ENCODE measurements at regions not wholly inside any gene's neighbourhood (a gene's known extent, or its start where the extent isn't known, plus 50 kb on each side); places are given as distances from the start of the nearest gene placed in this dataset.

DNA sequence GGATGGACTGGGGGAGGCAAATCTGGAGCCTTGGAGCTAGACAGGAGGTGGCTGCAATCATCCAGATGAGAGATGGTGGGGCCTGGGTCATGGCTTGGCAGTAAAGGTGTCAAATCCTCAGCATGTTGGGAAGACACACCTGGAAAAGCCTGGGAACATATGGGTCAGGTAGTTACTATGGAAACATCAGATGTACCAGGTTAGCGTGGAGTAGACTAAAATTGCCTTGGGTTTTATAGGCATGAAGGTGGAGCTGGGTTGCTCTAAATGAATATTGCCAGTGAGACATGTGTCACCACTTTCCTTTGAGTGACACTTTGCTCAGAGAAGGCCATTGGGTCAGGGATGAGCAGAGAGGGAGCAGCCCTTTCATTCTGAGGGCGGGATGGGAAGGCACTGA, 473.7 kb downstream of the TBC1D22A start:
- H3K4me3 ChIP-seq (ENCODE audit: low read depth, low read length) = no peak overlapping the region
- TF ChIP-seq CTCF (IDR thresholded peaks at IDR 0.05; ENCODE audit: control insufficient read depth, extremely low read depth, insufficient read depth) = no peak
- DNase-seq (ENCODE audit: low read depth) = no peak

- TF ChIP-seq CTCF (IDR thresholded peaks at IDR 0.05; ENCODE audit: control insufficient read depth, extremely low read depth, insufficient read depth) = no peak
- DNase-seq (ENCODE audit: low read depth) = no peak
- no peak overlapping the region for H3K4me3 ChIP-seq (ENCODE audit: low read depth, low read length)
These were observed 471.1 kb downstream of the TBC1D22A start for GRCh38 chr22:47233316-47234243.

DNA sequence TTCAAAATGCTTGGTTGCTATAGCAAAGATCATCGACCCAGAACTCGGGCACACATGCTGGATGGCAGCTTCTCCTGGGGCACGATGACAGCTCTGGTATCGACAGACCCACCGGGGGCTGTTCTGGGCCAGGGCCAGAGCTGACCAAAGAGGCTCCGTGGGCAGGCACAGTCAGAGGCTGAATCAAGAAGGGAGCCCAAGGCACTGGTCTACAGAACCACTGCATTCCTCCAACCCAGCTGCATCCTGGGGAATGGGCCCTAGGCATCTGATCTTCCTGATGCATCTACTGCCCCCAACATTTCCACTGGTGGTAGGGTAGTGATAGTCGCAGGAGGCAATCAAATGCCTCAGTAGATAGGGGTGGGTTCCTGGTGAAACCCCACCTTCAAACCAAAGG, 470.3 kb downstream of the TBC1D22A start:
- DNase-seq (ENCODE audit: low read depth) = no peak
- TF ChIP-seq CTCF (IDR thresholded peaks at IDR 0.05; ENCODE audit: control insufficient read depth, extremely low read depth, insufficient read depth) = no peak
- no peak overlapping the region for H3K4me3 ChIP-seq (ENCODE audit: low read depth, low read length)

DNA sequence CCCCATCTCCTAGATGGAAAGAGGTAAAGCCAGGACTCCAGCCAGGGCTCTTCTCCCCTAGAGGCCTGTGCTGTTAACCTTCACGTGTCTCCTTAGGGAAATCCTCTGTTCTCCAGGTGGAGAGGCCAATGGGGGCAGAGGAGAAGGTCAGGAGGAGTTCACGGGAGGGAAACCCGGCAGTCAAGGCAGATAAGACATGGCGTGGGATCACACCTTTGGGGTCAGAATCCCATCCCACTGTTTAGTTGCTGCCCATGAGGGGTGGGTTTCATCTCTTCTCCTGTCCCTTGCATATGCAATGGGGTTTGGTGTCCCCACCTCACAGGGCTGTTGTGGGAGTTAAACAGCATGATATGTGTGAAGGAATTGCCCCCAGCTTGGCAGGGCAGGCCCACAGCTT, 469.7 kb downstream of the TBC1D22A start:
- no peak for DNase-seq (ENCODE audit: low read depth)
- no peak overlapping the region for H3K4me3 ChIP-seq (ENCODE audit: low read depth, low read length)
- TF ChIP-seq CTCF (IDR thresholded peaks at IDR 0.05; ENCODE audit: control insufficient read depth, extremely low read depth, insufficient read depth) = no peak

DNA sequence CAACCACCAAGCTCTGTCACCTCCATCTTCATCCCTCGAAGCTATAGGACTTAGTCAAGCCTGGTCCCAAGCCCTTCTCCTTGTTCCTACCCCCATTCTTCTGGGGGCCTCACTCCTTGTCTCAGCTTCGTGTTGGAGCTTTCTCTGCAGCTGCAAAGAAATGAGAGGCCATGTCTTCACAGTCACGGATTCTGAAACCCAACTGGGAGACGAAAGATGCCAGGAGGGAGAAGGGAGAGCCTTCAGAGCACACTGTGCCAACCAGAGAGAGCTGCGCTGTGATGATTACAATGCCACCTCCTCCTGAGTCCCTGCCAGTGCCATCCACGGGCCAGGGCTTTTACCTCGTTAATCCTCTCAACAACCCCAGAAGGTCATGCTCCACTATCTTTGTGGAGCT, 469.3 kb downstream of the TBC1D22A start:
- no peak for TF ChIP-seq CTCF (IDR thresholded peaks at IDR 0.05; ENCODE audit: control insufficient read depth, extremely low read depth, insufficient read depth)
- H3K4me3 ChIP-seq (ENCODE audit: low read depth, low read length) = no peak overlapping the region
- no peak for DNase-seq (ENCODE audit: low read depth)

DNA sequence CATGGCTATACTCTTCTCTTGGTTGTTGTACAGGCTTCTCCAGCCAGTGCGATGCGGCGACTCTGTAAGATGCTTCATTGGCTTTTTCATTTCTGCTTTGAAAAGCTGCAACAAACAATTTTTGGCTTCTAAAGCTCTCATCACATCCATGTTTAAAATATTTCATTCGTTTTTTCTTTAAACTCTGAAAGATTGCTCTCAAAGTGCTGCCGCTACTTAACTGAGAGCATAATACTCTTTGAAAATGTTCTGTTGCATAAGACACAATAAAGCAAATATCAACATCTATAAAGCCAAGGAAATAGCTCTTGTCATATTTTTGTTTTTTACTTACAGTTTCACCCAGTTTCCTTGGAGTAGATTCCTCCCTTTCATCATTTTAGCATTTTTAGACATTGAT, 468.3 kb downstream of the TBC1D22A start:
- no peak overlapping the region for H3K4me3 ChIP-seq (ENCODE audit: low read depth, low read length)
- no peak for TF ChIP-seq CTCF (IDR thresholded peaks at IDR 0.05; ENCODE audit: control insufficient read depth, extremely low read depth, insufficient read depth)
- DNase-seq (ENCODE audit: low read depth) = no peak

DNA sequence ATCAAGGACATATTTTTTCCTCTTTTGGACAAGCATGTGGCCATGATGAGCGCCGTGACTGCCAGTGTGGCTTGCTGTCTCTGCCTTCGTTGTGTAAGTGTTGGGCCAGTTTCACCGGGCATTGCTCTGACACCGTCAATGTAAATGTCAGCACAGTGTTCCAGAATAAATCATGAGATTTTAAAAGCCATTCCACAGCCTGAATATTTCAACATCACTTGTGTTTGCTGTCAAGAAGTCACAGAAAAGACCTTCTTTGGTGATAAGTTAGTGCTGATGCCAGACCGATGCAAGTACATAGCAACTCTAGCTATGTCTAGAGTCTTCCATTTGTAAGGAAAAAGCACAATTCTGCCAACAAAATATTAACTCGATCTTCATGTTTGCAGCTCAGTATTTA, 467.8 kb downstream of the TBC1D22A start:
- H3K4me3 ChIP-seq (ENCODE audit: low read depth, low read length) = no peak overlapping the region
- TF ChIP-seq CTCF (IDR thresholded peaks at IDR 0.05; ENCODE audit: control insufficient read depth, extremely low read depth, insufficient read depth) = no peak
- no peak for DNase-seq (ENCODE audit: low read depth)
